ENCODE measurements at regions not wholly inside any gene's neighbourhood (a gene's known extent, or its start where the extent isn't known, plus 50 kb on each side); places are given as distances from the start of the nearest gene placed in this dataset.

DNA sequence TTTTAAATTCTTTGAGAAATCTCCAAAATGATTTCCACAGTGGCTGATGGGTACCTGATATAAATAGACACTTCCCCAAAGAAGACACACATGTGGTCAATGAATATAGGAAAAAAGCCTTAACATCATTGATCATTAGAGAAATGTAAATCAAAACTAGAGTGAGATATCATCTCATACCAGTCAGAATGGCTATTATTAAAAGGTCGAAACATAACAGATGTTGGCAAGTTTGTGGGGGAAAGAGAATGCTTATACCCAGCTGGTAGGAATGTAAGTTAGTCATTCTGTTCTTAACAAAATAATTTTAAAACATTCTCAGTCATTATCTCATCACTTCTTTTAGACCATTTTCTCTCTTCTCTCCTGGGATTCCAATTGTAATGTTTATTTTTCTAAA lies 1666.0 kb upstream of the ACO1 start:
- TF ChIP-seq, protein P1, sequence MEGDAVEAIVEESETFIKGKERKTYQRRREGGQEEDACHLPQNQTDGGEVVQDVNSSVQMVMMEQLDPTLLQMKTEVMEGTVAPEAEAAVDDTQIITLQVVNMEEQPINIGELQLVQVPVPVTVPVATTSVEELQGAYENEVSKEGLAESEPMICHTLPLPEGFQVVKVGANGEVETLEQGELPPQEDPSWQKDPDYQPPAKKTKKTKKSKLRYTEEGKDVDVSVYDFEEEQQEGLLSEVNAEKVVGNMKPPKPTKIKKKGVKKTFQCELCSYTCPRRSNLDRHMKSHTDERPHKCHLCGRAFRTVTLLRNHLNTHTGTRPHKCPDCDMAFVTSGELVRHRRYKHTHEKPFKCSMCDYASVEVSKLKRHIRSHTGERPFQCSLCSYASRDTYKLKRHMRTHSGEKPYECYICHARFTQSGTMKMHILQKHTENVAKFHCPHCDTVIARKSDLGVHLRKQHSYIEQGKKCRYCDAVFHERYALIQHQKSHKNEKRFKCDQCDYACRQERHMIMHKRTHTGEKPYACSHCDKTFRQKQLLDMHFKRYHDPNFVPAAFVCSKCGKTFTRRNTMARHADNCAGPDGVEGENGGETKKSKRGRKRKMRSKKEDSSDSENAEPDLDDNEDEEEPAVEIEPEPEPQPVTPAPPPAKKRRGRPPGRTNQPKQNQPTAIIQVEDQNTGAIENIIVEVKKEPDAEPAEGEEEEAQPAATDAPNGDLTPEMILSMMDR (IDR thresholded peaks at IDR 0.05): no peak
- TF ChIP-seq POLR2A (IDR thresholded peaks at IDR 0.05): no peak

Measured in sigmoid colon (tissue), 3 donors.